B cell (primary cell): ENCODE measurements at regions not wholly inside any gene's neighbourhood (a gene's known extent, or its start where the extent isn't known, plus 50 kb on each side); places are given as distances from the start of the nearest gene placed in this dataset.

Experiments
- ATAC-seq: fragments of 200-7000 bp; cut with Tn5 transposase; one replicate; pipeline ENCODE4 v1.10.0; 2021; ENCODE audit warnings: low read depth, mild to moderate bottlenecking, moderate number of reproducible peaks, moderate library complexity
- CTCF ChIA-PET: fragments of 350-600 bp; sonication (Branson Sonifier 250); formaldehyde crosslinking; loops from one replicate; lab custom pipeline; 2021; ENCODE audit warnings: antibody characterized with exemption, inconsistent platforms; lab: Charles Lee
- POLR2A ChIA-PET: fragments of 350-600 bp; sonication (Branson Sonifier 250); formaldehyde crosslinking; loops from one replicate; lab custom pipeline; 2021; ENCODE audit warnings: antibody characterized with exemption; lab: Charles Lee
- DNase-seq: peaks from one replicate; pipeline ENCODE4 v3.0.0; 2013
- H2AFZ ChIP-seq: 2 replicates; pipeline ENCODE4 v1.6.1; 2012; ENCODE audit warnings: mild to moderate bottlenecking, low read depth, low read length; ENCODE audit not compliant: insufficient read depth, poor library complexity, severe bottlenecking
- H3K27ac ChIP-seq, 2 donors: 1 replicate in 1 of 2; 2 replicates in 1 of 2; pipeline ENCODE4 v1.5.1; 2012 to 2013; ENCODE audit warnings: low read length in 2 of 2, mild to moderate bottlenecking in 2 of 2, moderate library complexity in 1 of 2
- H3K27me3 ChIP-seq, 4 experiments: fragments of 200-600 bp in 1 of 4; sonication (generic) in 1 of 4; replicated peaks in 1 of 4; 1 replicate in 2 of 4; 2 replicates in 2 of 4; pipeline versions ENCODE4 v1.6.1 to v1.7.0; 2013 to 2016; ENCODE audit warnings: low read length in 3 of 4, mild to moderate bottlenecking in 2 of 4, mixed read lengths in 1 of 4, moderate library complexity in 1 of 4; ENCODE audit not compliant: insufficient read depth in 4 of 4, control insufficient read depth in 3 of 4; ENCODE audit errors: control extremely low read depth in 1 of 4
- H3K36me3 ChIP-seq, 2 experiments: replicated peaks in 1 of 2; 1 replicate in 1 of 2; 2 replicates in 1 of 2; pipeline versions ENCODE4 v1.6.1 to v1.7.1; 2013; ENCODE audit warnings: low read length in 1 of 2; ENCODE audit not compliant: insufficient read depth in 2 of 2, control insufficient read depth in 1 of 2; ENCODE audit errors: control extremely low read depth in 1 of 2, extremely low read depth in 1 of 2
- H3K4me1 ChIP-seq, 2 donors: fragments of 200-600 bp in 1 of 2; sonication (generic) in 1 of 2; 1 replicate in 1 of 2; 2 replicates in 1 of 2; pipeline versions ENCODE4 v1.5.1 to v1.6.1; 2013 to 2017; ENCODE audit warnings: low read length in 2 of 2; ENCODE audit not compliant: control insufficient read depth in 2 of 2, insufficient read depth in 2 of 2
- H3K4me2 ChIP-seq: replicated peaks from 2 replicates; pipeline ENCODE3; 2012; ENCODE audit warnings: mild to moderate bottlenecking, low read depth, low read length; ENCODE audit not compliant: poor library complexity, severe bottlenecking
- H3K4me3 ChIP-seq, 5 experiments: fragments of 200-600 bp in 1 of 5; sonication (generic) in 1 of 5; 1 replicate in 3 of 5; 2 replicates in 2 of 5; pipeline versions ENCODE4 v1.5.1 to v1.7.0; 2011 to 2016; ENCODE audit warnings: low read length in 4 of 5, mild to moderate bottlenecking in 4 of 5, low read depth in 2 of 5, control low read depth in 1 of 5, moderate library complexity in 1 of 5; ENCODE audit not compliant: insufficient read depth in 1 of 5; ENCODE audit errors: control extremely low read depth in 1 of 5, extremely low read depth in 1 of 5
- H3K79me2 ChIP-seq: fragments of 200-600 bp; sonication (generic); one replicate; pipeline ENCODE4 v1.6.0; 2016; ENCODE audit warnings: low read length; ENCODE audit not compliant: control insufficient read depth, insufficient read depth
- H3K9ac ChIP-seq: fragments of 200-600 bp; sonication (generic); 2 replicates; pipeline ENCODE4 v1.6.1; 2017; ENCODE audit warnings: mild to moderate bottlenecking, low read length, moderate library complexity
- H3K9me3 ChIP-seq, 3 donors: one replicate each; pipeline versions ENCODE4 v1.6.1 to v1.7.1; 2013; ENCODE audit warnings: low read length in 2 of 3; ENCODE audit not compliant: control insufficient read depth in 2 of 3, insufficient read depth in 1 of 3; ENCODE audit errors: control extremely low read depth in 1 of 3
- H4K20me1 ChIP-seq: 2 replicates; pipeline ENCODE4 v1.6.0; 2012; ENCODE audit warnings: mild to moderate bottlenecking, low read length; ENCODE audit not compliant: insufficient read depth, control insufficient read depth, poor library complexity, severe bottlenecking
- H3K27ac Mint-ChIP-seq: one replicate; pipeline ENCODE4 v1.8.0; 2021; ENCODE audit warnings: mixed read lengths
- H3K27me3 Mint-ChIP-seq: one replicate; pipeline ENCODE4 v1.8.0; 2021; ENCODE audit warnings: mixed read lengths
- H3K4me1 Mint-ChIP-seq: one replicate; pipeline ENCODE4 v1.8.0; 2021; ENCODE audit warnings: mixed read lengths
- H3K4me3 Mint-ChIP-seq: one replicate; pipeline ENCODE4 v1.8.0; 2021; ENCODE audit warnings: mixed read lengths
- H3K9me3 Mint-ChIP-seq: one replicate; pipeline ENCODE4 v1.8.0; 2022; ENCODE audit warnings: mixed read lengths; ENCODE audit not compliant: insufficient read depth
- EZH2 ChIP-seq: IDR thresholded peaks from 2 replicates; pipeline ENCODE4 v1.6.1; 2012; ENCODE audit warnings: borderline replicate concordance, low read depth, mild to moderate bottlenecking, moderate library complexity, low read length; ENCODE audit not compliant: insufficient read depth, poor library complexity, severe bottlenecking
- WGBS: methylation state at CpG from one replicate; pipeline ENCODE4 v1.1.5; 2013; ENCODE audit warnings: missing lambda C conversion rate; ENCODE audit not compliant: insufficient coverage; 5-methylcytosine and 5-hydroxymethylcytosine counted together
- intact Hi-C: fragments of 100-400 bp; cut with micrococcal nuclease; formaldehyde crosslinking; loops from one replicate; pipeline ENCODE4 v1.10.0; 2022
- TF ChIP-seq, protein P1 (sequence below): fragments of 200-600 bp; IDR thresholded peaks from one replicate; pipeline ENCODE4 v1.8.0; 2022; ENCODE audit warnings: antibody characterized with exemption, mild to moderate bottlenecking

GRCh38 chr2:128420131-128420530 lies 101.5 kb upstream of the HS6ST1 start:
- no peak overlapping the region for H2AFZ ChIP-seq
- H3K27me3 ChIP-seq, result no peaks in the 10 kb centered on the region
- H3K4me1 Mint-ChIP-seq, result no peaks in the 10 kb centered on the region
- DNase-seq, result no peak
- no peaks in the 10 kb centered on the region for H3K4me1 ChIP-seq
- no peak overlapping the region for H3K9ac ChIP-seq
- H3K36me3 ChIP-seq, result no peaks in the 10 kb centered on the region
- no peaks in the 10 kb centered on the region for H3K27me3 Mint-ChIP-seq
- TF ChIP-seq, protein P1, sequence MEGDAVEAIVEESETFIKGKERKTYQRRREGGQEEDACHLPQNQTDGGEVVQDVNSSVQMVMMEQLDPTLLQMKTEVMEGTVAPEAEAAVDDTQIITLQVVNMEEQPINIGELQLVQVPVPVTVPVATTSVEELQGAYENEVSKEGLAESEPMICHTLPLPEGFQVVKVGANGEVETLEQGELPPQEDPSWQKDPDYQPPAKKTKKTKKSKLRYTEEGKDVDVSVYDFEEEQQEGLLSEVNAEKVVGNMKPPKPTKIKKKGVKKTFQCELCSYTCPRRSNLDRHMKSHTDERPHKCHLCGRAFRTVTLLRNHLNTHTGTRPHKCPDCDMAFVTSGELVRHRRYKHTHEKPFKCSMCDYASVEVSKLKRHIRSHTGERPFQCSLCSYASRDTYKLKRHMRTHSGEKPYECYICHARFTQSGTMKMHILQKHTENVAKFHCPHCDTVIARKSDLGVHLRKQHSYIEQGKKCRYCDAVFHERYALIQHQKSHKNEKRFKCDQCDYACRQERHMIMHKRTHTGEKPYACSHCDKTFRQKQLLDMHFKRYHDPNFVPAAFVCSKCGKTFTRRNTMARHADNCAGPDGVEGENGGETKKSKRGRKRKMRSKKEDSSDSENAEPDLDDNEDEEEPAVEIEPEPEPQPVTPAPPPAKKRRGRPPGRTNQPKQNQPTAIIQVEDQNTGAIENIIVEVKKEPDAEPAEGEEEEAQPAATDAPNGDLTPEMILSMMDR, result no peak
- TF ChIP-seq EZH2, result no peak
- H3K27ac Mint-ChIP-seq, result no peak overlapping the region
- H3K9me3 Mint-ChIP-seq, result no peaks in the 10 kb centered on the region
- no peak overlapping the region for H3K27ac ChIP-seq
- no peak for ATAC-seq
- ChIA-PET CTCF (no interaction called here), POLR2A (no interaction called here)
- peaks cover 0 to 16% (median 0%) of the 10 kb centered on the region in 3 donors for H3K9me3 ChIP-seq
- H3K4me2 ChIP-seq, result no peak overlapping the region
- no peak overlapping the region for H3K4me3 ChIP-seq
- no peaks in the 10 kb centered on the region for H3K79me2 ChIP-seq
- no peaks in the 10 kb centered on the region for H4K20me1 ChIP-seq
- no peak overlapping the region for H3K4me3 Mint-ChIP-seq
- 98% methylated on average over 3 of the region's 6 CpGs for WGBS
- intact Hi-C loops, result no loop called here

- H4K20me1 ChIP-seq, result no peaks in the 10 kb centered on the region
- 88% methylated on average over 2 of the region's 4 CpGs for WGBS
- no peaks in the 10 kb centered on the region for H3K79me2 ChIP-seq
- ChIA-PET CTCF (no interaction called here), POLR2A (no interaction called here)
- Mint-ChIP-seq H3K27me3 (no peaks in the 10 kb centered on the region), H3K9me3 (no peaks in the 10 kb centered on the region), H3K4me1 (no peaks in the 10 kb centered on the region), H3K4me3 (no peak overlapping the region), H3K27ac (no peak overlapping the region)
- H3K4me1 ChIP-seq, result no peaks in the 10 kb centered on the region
- no peaks in the 10 kb centered on the region for H3K36me3 ChIP-seq
- H3K4me2 ChIP-seq, result no peak overlapping the region
- no peak overlapping the region for H3K4me3 ChIP-seq
- H2AFZ ChIP-seq, result no peak overlapping the region
- ATAC-seq, result no peak
- no peaks in the 10 kb centered on the region for H3K27me3 ChIP-seq
- intact Hi-C loops, result no loop called here
- TF ChIP-seq, protein P1, result no peak
- TF ChIP-seq EZH2, result no peak
- H3K27ac ChIP-seq, result no peak overlapping the region
- H3K9me3 ChIP-seq, result peaks cover 0 to 16% (median 0%) of the 10 kb centered on the region in 3 donors
- H3K9ac ChIP-seq, result no peak overlapping the region
- DNase-seq, result no peak
Measured at GRCh38 chr2:128420776-128421175, 102.1 kb upstream of the HS6ST1 start.
